K562 (cell line): ENCODE measurements at regions not wholly inside any gene's neighbourhood (a gene's known extent, or its start where the extent isn't known, plus 50 kb on each side); places are given as distances from the start of the nearest gene placed in this dataset.
A peak's percentile ranks its signal among the peaks of the same experiment; 100 is the strongest.

Experiments used
- BRCA1 ChIP-seq, 2 experiments: fragments of 450-650 bp in 1 of 2; sonication (generic) in 1 of 2; formaldehyde crosslinking in 1 of 2; IDR thresholded peaks; 2 replicates each; pipeline versions ENCODE4 v1.5.0 to v1.6.1; 2017 to 2020; ENCODE audit warnings: mild to moderate bottlenecking in 1 of 2, missing genetic modification reagents in 1 of 2
- CBFB ChIP-seq: sonication (generic); formaldehyde crosslinking; IDR thresholded peaks from 2 replicates; pipeline ENCODE4 v1.4.0; 2020; ENCODE audit warnings: mild to moderate bottlenecking, missing genetic modification reagents
- FOXK2 ChIP-seq, 2 experiments: fragments of 450-650 bp; IDR thresholded peaks in 1 of 2; conservative IDR thresholded peaks in 1 of 2; 2 replicates each; pipeline ENCODE4 v1.6.1; 2016; ENCODE audit warnings: low read depth in 2 of 2, mild to moderate bottlenecking in 1 of 2
- FOXM1 ChIP-seq, 2 experiments: fragments of 450-650 bp in 1 of 2; sonication (generic) in 1 of 2; formaldehyde crosslinking in 1 of 2; IDR thresholded peaks; 2 replicates each; pipeline versions ENCODE4 v1.6.1 to v1.9.0; 2017 to 2022; ENCODE audit warnings: low read depth in 2 of 2, mild to moderate bottlenecking in 2 of 2, missing genetic modification reagents in 1 of 2, moderate library complexity in 1 of 2
- GATAD2A ChIP-seq: fragments of 450-650 bp; IDR thresholded peaks from 2 replicates; pipeline ENCODE4 v1.6.1; 2017
- GATAD2B ChIP-seq: fragments of 450-650 bp; IDR thresholded peaks from 2 replicates; pipeline ENCODE4 v1.6.1; 2017; ENCODE audit warnings: mild to moderate bottlenecking, borderline replicate concordance
- HDAC1 ChIP-seq, 2 experiments: fragments of 450-650 bp; IDR thresholded peaks; 2 replicates each; pipeline ENCODE4 v1.6.1; 2016 to 2017; ENCODE audit warnings: inconsistent platforms in 1 of 2, mild to moderate bottlenecking in 1 of 2, moderate library complexity in 1 of 2
- HNRNPUL1 ChIP-seq: fragments of 200-400 bp; formaldehyde crosslinking; IDR thresholded peaks from 2 replicates; pipeline ENCODE4 v1.6.1; 2017; ENCODE audit warnings: low read length
- IFI16 ChIP-seq: fragments of 250-450 bp; sonication (Bioruptor Pico); IDR thresholded peaks from 2 replicates; pipeline ENCODE4 v2.1.2; 2022; ENCODE audit warnings: mild to moderate bottlenecking, inconsistent platforms
- MYNN ChIP-seq, 2 experiments: sonication (generic); formaldehyde crosslinking in 1 of 2; IDR thresholded peaks; 2 replicates each; pipeline versions ENCODE4 v1.5.0 to v1.6.1; 2016 to 2020; ENCODE audit warnings: antibody characterized with exemption in 1 of 2, missing genetic modification reagents in 1 of 2
- PHB2 ChIP-seq: fragments of 450-650 bp; IDR thresholded peaks from 2 replicates; pipeline ENCODE4 v1.6.1; 2017; ENCODE audit warnings: low read depth
- SMARCC2 ChIP-seq: fragments of 450-650 bp; IDR thresholded peaks from 2 replicates; pipeline ENCODE4 v1.6.1; 2017; ENCODE audit warnings: antibody characterized with exemption, moderate library complexity, mild to moderate bottlenecking, low read depth
- SP1 ChIP-seq: sonication (generic); formaldehyde crosslinking; IDR thresholded peaks from 2 replicates; pipeline ENCODE4 v1.8.1; 2022; ENCODE audit warnings: mild to moderate bottlenecking, missing genetic modification reagents
- SUPT5H ChIP-seq: fragments of 450-650 bp; IDR thresholded peaks from 2 replicates; pipeline ENCODE4 v1.6.1; 2016
- TEAD4 ChIP-seq, 2 experiments: sonication (generic) in 1 of 2; formaldehyde crosslinking in 1 of 2; IDR thresholded peaks; 2 replicates each; pipeline versions ENCODE4 v1.6.1 to v1.8.0; 2012 to 2022; ENCODE audit warnings: borderline replicate concordance in 1 of 2, inconsistent platforms in 1 of 2, low read length in 1 of 2, mild to moderate bottlenecking in 1 of 2, missing genetic modification reagents in 1 of 2
- TRIM24 ChIP-seq, 2 experiments: fragments of 450-650 bp; IDR thresholded peaks; 2 replicates each; pipeline ENCODE4 v1.6.1; 2016
- ZNF24 ChIP-seq: fragments of 450-650 bp; IDR thresholded peaks from 2 replicates; pipeline ENCODE4 v1.6.1; 2016
- ZNF384 ChIP-seq: IDR thresholded peaks from 2 replicates; pipeline ENCODE4 v1.6.1; 2012; ENCODE audit warnings: low read depth, low read length, improper control_type of control experiment
- ZNF561 ChIP-seq: fragments of 450-650 bp; formaldehyde crosslinking; conservative IDR thresholded peaks from 2 replicates; pipeline ENCODE4 v1.4.0; 2020; ENCODE audit warnings: mild to moderate bottlenecking, moderate library complexity
- TF ChIP-seq, protein P1 (sequence below): fragments of 200-400 bp; formaldehyde crosslinking; IDR thresholded peaks from 2 replicates; pipeline ENCODE4 v1.6.1; 2017; ENCODE audit warnings: mild to moderate bottlenecking, low read depth, low read length, moderate library complexity
- TF ChIP-seq, protein P2 (sequence below): IDR thresholded peaks from 3 replicates; pipeline ENCODE4 v1.6.1; 2011; ENCODE audit warnings: borderline replicate concordance, mild to moderate bottlenecking; ENCODE audit not compliant: insufficient read length, insufficient read depth
- TF ChIP-seq, protein P3 (sequence below): sonication (generic); formaldehyde crosslinking; IDR thresholded peaks from 2 replicates; pipeline ENCODE4 v1.8.1; 2023; ENCODE audit warnings: mild to moderate bottlenecking, missing genetic modification reagents
- TF ChIP-seq, protein P4 (sequence below): sonication (generic); formaldehyde crosslinking; IDR thresholded peaks from 2 replicates; pipeline ENCODE4 v1.8.0; 2022; ENCODE audit warnings: mild to moderate bottlenecking, missing genetic modification reagents

DNA sequence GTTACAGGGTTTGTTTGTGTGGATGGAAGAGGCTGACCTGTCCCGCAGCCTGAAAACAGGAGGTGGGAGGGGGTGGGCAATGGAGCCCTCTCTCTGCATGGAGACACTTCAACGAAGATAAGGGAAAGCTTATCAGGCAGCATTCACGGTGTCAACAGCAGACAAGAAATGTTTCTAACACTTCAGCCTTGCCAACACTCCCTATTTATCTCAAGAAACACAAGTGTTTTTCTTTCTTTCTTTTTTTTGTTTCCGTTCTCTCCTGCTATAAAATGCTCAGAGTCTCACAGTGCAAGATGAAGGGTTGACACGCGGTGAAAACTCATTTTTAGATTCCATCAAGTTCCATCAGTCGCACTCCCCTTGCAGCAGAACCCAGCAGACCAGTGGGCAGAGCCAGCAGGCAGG is 594.4 kb downstream of the MATN1 start (continued):
- TF ChIP-seq, protein P1, sequence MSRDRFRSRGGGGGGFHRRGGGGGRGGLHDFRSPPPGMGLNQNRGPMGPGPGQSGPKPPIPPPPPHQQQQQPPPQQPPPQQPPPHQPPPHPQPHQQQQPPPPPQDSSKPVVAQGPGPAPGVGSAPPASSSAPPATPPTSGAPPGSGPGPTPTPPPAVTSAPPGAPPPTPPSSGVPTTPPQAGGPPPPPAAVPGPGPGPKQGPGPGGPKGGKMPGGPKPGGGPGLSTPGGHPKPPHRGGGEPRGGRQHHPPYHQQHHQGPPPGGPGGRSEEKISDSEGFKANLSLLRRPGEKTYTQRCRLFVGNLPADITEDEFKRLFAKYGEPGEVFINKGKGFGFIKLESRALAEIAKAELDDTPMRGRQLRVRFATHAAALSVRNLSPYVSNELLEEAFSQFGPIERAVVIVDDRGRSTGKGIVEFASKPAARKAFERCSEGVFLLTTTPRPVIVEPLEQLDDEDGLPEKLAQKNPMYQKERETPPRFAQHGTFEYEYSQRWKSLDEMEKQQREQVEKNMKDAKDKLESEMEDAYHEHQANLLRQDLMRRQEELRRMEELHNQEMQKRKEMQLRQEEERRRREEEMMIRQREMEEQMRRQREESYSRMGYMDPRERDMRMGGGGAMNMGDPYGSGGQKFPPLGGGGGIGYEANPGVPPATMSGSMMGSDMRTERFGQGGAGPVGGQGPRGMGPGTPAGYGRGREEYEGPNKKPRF = no peak
- peak in 1 of 2 experiments; percentile 66; a peak in 2 of 4 replicates for TF ChIP-seq HDAC1 (IDR thresholded peaks at IDR 0.05)
- TF ChIP-seq MYNN (IDR thresholded peaks at IDR 0.05) = peak; percentile 65; the same call in 1 of the 2 replicates
- TF ChIP-seq MYNN (CRISPR knock-in tag; IDR thresholded peaks at IDR 0.05) = no peak
- TF ChIP-seq, protein P2, sequence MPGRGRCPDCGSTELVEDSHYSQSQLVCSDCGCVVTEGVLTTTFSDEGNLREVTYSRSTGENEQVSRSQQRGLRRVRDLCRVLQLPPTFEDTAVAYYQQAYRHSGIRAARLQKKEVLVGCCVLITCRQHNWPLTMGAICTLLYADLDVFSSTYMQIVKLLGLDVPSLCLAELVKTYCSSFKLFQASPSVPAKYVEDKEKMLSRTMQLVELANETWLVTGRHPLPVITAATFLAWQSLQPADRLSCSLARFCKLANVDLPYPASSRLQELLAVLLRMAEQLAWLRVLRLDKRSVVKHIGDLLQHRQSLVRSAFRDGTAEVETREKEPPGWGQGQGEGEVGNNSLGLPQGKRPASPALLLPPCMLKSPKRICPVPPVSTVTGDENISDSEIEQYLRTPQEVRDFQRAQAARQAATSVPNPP = no peak
- TF ChIP-seq CBFB (CRISPR knock-in tag) = no peak
- peak; percentile 93 for TF ChIP-seq TEAD4 (IDR thresholded peaks at IDR 0.05; ENCODE audit: low read length)
- TF ChIP-seq TEAD4 (CRISPR knock-in tag; IDR thresholded peaks at IDR 0.05; ENCODE audit: borderline replicate concordance) = no peak
- TF ChIP-seq ZNF561 (CRISPR knock-in tag) = no peak
- TF ChIP-seq GATAD2B = peak; percentile 15; the same call in 1 of the 2 replicates
- TF ChIP-seq, protein P3, sequence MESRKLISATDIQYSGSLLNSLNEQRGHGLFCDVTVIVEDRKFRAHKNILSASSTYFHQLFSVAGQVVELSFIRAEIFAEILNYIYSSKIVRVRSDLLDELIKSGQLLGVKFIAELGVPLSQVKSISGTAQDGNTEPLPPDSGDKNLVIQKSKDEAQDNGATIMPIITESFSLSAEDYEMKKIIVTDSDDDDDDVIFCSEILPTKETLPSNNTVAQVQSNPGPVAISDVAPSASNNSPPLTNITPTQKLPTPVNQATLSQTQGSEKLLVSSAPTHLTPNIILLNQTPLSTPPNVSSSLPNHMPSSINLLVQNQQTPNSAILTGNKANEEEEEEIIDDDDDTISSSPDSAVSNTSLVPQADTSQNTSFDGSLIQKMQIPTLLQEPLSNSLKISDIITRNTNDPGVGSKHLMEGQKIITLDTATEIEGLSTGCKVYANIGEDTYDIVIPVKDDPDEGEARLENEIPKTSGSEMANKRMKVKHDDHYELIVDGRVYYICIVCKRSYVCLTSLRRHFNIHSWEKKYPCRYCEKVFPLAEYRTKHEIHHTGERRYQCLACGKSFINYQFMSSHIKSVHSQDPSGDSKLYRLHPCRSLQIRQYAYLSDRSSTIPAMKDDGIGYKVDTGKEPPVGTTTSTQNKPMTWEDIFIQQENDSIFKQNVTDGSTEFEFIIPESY = no peak
- TF ChIP-seq GATAD2A = peak; percentile 81
- peak; percentile 87 for TF ChIP-seq SMARCC2
- TF ChIP-seq, protein P4, sequence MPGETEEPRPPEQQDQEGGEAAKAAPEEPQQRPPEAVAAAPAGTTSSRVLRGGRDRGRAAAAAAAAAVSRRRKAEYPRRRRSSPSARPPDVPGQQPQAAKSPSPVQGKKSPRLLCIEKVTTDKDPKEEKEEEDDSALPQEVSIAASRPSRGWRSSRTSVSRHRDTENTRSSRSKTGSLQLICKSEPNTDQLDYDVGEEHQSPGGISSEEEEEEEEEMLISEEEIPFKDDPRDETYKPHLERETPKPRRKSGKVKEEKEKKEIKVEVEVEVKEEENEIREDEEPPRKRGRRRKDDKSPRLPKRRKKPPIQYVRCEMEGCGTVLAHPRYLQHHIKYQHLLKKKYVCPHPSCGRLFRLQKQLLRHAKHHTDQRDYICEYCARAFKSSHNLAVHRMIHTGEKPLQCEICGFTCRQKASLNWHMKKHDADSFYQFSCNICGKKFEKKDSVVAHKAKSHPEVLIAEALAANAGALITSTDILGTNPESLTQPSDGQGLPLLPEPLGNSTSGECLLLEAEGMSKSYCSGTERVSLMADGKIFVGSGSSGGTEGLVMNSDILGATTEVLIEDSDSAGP (CRISPR knock-in tag) = no peak
- TF ChIP-seq ZNF24 = 0 out of 2 replicates have a peak, but pooled peaks have one; percentile 44
- peak; percentile 71; the same call in 1 of the 2 replicates for TF ChIP-seq PHB2
- no peak for TF ChIP-seq SUPT5H
- peak; percentile 88 to 92 for TF ChIP-seq FOXK2 (conservative IDR thresholded peaks at IDR 0.05 in 1 of 2, IDR thresholded peaks at IDR 0.05 in 1 of 2; ENCODE audit: low read depth in 2 of 2)
- peak; percentile 89 for TF ChIP-seq FOXM1 (IDR thresholded peaks at IDR 0.05; ENCODE audit: low read depth)
- no peak for TF ChIP-seq FOXM1 (CRISPR knock-in tag; IDR thresholded peaks at IDR 0.05; ENCODE audit: low read depth)
- no peak for TF ChIP-seq BRCA1 (IDR thresholded peaks at IDR 0.05)
- no peak for TF ChIP-seq BRCA1 (CRISPR knock-in tag; IDR thresholded peaks at IDR 0.05)
- peak; percentile 67; the same call in 1 of the 2 replicates for TF ChIP-seq ZNF384
- no peak for TF ChIP-seq SP1
- peak; percentile 76 to 94; a peak in 3 of 4 replicates for TF ChIP-seq TRIM24 (IDR thresholded peaks at IDR 0.05)
- TF ChIP-seq HNRNPUL1 = no peak
- TF ChIP-seq IFI16 (CRISPR knock-in tag) = no peak
